ENCODE measurements at regions not wholly inside any gene's neighbourhood (a gene's known extent, or its start where the extent isn't known, plus 50 kb on each side); places are given as distances from the start of the nearest gene placed in this dataset.

DNA sequence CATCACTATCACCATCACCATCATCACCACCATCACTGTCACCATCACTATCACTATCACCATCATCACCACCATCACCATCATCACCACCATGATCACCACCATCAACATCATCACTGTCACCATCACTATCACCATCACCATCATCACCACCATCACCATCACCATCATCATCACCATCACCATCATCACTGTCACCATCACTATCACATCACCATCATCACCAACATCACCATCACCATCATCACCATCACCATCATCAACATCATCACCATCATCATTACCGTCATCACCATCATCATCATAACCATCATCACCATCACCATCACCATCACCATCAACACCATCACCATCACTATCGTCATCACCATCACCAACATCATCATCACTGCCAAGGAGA, 273.8 kb downstream of the FOXL1 start:
- H2AFZ ChIP-seq (ENCODE audit: control insufficient read depth, low read depth, low read length), result no peak overlapping the region
- H3K4me2 ChIP-seq (ENCODE audit: control insufficient read depth, insufficient read depth), result no peak overlapping the region
- H3K9ac ChIP-seq (ENCODE audit: control insufficient read depth, insufficient read depth, low read length), result no peak overlapping the region
- FAIRE-seq (no peak), DNase-seq (ENCODE audit: low read depth, low spot score) (no peak), ATAC-seq (no peak)
- H3K4me1 ChIP-seq (ENCODE audit: control insufficient read depth, insufficient read depth, low read length), result no peaks in the 10 kb centered on the region
- H3K4me3 ChIP-seq, result no peak overlapping the region
- H3K36me3 ChIP-seq (ENCODE audit: control insufficient read depth in 2 of 2, insufficient read depth in 2 of 2, low read length in 1 of 2), result no peaks in the 10 kb centered on the region
- H3K27me3 ChIP-seq (replicated peaks in 1 of 2; ENCODE audit: control insufficient read depth in 2 of 2, insufficient read depth in 2 of 2, low read length in 1 of 2), result no peaks in the 10 kb centered on the region
- in situ Hi-C loops (cut with MboI) (no loop called here), intact Hi-C loops (cut with micrococcal nuclease; ENCODE audit: unreplicated experiment) (no loop called here)
- CTCF ChIA-PET, result no interaction called here
- H3K9me3 ChIP-seq (replicated peaks; ENCODE audit: control insufficient read depth, insufficient read depth, low read length), result no peaks in the 10 kb centered on the region
- H3K27ac ChIP-seq (ENCODE audit: control insufficient read depth, insufficient read depth), result no peak overlapping the region
- H3K79me2 ChIP-seq (ENCODE audit: control insufficient read depth, insufficient read depth, low read length), result no peaks in the 10 kb centered on the region
- TF ChIP-seq NRF1 (conservative IDR thresholded peaks at IDR 0.05; ENCODE audit: low read depth, low read length), result no peak
- no peak for TF ChIP-seq CBX3 (IDR thresholded peaks at IDR 0.05; ENCODE audit: borderline replicate concordance, low read depth)
- TF ChIP-seq, protein P1, sequence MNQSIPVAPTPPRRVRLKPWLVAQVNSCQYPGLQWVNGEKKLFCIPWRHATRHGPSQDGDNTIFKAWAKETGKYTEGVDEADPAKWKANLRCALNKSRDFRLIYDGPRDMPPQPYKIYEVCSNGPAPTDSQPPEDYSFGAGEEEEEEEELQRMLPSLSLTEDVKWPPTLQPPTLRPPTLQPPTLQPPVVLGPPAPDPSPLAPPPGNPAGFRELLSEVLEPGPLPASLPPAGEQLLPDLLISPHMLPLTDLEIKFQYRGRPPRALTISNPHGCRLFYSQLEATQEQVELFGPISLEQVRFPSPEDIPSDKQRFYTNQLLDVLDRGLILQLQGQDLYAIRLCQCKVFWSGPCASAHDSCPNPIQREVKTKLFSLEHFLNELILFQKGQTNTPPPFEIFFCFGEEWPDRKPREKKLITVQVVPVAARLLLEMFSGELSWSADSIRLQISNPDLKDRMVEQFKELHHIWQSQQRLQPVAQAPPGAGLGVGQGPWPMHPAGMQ (IDR thresholded peaks at IDR 0.05; ENCODE audit: borderline replicate concordance), result no peak
- TF ChIP-seq, protein P2, sequence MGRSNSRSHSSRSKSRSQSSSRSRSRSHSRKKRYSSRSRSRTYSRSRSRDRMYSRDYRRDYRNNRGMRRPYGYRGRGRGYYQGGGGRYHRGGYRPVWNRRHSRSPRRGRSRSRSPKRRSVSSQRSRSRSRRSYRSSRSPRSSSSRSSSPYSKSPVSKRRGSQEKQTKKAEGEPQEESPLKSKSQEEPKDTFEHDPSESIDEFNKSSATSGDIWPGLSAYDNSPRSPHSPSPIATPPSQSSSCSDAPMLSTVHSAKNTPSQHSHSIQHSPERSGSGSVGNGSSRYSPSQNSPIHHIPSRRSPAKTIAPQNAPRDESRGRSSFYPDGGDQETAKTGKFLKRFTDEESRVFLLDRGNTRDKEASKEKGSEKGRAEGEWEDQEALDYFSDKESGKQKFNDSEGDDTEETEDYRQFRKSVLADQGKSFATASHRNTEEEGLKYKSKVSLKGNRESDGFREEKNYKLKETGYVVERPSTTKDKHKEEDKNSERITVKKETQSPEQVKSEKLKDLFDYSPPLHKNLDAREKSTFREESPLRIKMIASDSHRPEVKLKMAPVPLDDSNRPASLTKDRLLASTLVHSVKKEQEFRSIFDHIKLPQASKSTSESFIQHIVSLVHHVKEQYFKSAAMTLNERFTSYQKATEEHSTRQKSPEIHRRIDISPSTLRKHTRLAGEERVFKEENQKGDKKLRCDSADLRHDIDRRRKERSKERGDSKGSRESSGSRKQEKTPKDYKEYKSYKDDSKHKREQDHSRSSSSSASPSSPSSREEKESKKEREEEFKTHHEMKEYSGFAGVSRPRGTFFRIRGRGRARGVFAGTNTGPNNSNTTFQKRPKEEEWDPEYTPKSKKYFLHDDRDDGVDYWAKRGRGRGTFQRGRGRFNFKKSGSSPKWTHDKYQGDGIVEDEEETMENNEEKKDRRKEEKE (IDR thresholded peaks at IDR 0.05), result no peak
- SMC1A ChIA-PET (ENCODE audit: uncharacterized antibody, unreplicated experiment), result no interaction called here
- POLR2A ChIA-PET, result no interaction called here
- no TSS peak for BruUV-seq (replicated peaks)
- RAD21 ChIA-PET (ENCODE audit: unreplicated experiment), result no interaction called here
- 74% methylated on average over 2 of the region's 2 CpGs for WGBS (ENCODE audit: insufficient coverage, insufficient replicate concordance, low lambda C conversion rate, missing lambda C conversion rate)
- no peaks in the 10 kb centered on the region for H4K20me1 ChIP-seq (ENCODE audit: control insufficient read depth, insufficient read depth)
